ENCODE measurements at regions not wholly inside any gene's neighbourhood (a gene's known extent, or its start where the extent isn't known, plus 50 kb on each side); places are given as distances from the start of the nearest gene placed in this dataset.
"Not testable (repeated sequence)": the region's sequence is repeated elsewhere in the genome, so short reads cannot be mapped to it uniquely, and the experiment has no call there.

- not testable (repeated sequence) for TF ChIP-seq CTCF, POLR2A (IDR thresholded peaks at IDR 0.05)
Observed at GRCh38 chr17:22548873-22549272, 856.5 kb downstream of the KCNJ18 start.

All from testis (tissue), 2 donors.